ENCODE measurements at regions not wholly inside any gene's neighbourhood (a gene's known extent, or its start where the extent isn't known, plus 50 kb on each side); places are given as distances from the start of the nearest gene placed in this dataset.
"Not testable (repeated sequence)": the region's sequence is repeated elsewhere in the genome, so short reads cannot be mapped to it uniquely, and the experiment has no call there.

DNA sequence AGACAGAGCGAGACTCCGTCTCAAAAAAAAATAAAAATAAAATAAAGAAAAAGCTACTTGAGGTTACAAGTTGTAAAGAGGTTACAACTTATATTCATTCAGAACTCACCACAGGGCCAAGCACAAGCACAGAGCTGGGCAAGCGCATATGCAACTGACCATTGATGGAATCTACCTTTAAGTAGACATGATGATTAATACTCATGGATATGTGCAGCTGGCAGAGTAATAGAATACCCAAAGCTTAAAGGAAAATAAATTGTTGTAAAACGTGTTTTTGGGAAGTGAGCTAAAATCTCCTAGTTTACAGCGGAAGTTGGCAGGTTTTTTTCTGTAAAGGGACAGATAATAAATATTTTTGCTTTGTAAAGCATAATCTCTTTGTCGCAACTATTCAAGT is 111.6 kb downstream of the TMEM168 start:
- DNase-seq (ENCODE audit: low spot score), result no peak

DNA sequence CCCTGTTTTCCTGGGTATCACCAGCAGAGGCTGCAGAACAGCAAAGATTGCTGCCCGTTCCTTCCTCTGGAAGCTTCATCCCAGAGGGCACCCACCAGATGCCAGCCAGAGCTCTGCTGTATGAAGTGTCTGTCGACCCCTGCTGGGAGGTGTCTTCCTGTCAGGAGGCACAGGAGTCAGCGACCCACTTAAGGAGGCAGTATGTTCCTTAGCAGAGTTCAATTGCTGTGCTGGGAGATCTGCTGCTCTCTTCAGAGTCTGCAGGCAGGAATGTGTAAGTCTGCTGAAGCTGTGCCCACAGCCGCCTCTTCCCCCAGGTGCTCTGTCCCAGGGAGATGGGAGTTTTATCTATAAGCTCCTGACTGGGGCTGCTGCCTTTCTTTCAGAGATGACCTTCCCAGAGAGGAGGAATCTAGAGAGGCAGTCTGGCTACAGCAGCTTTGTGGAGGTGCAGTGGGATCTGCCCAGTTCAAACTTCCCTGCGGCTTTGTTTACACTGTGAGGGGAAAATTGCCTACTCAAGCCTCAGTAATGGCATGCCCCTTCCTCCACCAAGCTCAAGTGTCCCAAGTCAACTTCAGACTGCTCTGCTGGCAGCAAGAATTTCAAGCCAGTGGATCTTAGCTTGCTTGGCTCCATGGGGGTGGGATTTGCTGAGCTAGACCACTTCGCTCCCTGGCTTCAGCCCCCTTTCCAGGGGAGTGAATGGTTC is 100.6 kb downstream of the TMEM168 start:
- not testable (repeated sequence) for DNase-seq (ENCODE audit: low spot score)

DNA sequence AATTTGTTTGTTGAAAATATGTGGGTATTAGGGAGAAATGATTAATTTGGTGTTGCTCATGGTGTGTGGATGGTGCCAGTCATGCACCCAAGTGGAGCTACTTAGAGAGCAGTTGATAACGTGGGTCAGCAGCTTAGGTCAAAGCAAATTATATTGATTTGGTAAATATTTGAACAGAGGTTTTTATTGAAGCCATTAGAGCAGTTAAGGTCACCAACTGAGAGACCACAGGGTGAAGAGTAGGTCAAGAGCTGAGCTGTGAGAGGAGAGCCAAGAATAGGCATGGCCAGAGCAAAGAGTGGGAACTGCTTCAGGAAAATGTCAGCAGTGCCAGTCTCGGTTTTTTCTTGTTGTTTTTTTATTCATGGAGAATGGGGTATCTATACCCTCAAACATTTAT is 97.9 kb downstream of the TMEM168 start:
- DNase-seq (ENCODE audit: low spot score), result no peak

DNA sequence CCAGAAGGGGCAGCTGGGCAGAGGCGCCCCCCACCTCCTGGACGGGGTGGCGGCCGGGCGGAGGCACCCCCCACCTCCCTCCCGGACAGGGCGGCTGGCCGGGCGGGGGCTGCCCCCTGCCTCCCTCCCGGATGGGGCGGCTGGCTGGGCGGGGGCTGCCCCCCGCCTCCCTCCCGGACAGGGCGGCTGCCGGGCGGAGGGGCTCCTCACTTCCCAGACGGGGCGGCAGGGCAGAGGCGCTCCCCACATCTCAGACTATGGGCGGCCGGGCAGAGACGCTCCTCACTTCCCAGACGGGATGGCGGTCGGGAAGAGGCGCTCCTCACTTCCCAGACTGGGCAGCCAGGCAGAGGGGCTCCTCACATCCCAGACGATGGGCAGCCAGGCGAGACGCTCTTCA is 93.0 kb downstream of the TMEM168 start:
- not testable (repeated sequence) for DNase-seq (ENCODE audit: low spot score)

DNA sequence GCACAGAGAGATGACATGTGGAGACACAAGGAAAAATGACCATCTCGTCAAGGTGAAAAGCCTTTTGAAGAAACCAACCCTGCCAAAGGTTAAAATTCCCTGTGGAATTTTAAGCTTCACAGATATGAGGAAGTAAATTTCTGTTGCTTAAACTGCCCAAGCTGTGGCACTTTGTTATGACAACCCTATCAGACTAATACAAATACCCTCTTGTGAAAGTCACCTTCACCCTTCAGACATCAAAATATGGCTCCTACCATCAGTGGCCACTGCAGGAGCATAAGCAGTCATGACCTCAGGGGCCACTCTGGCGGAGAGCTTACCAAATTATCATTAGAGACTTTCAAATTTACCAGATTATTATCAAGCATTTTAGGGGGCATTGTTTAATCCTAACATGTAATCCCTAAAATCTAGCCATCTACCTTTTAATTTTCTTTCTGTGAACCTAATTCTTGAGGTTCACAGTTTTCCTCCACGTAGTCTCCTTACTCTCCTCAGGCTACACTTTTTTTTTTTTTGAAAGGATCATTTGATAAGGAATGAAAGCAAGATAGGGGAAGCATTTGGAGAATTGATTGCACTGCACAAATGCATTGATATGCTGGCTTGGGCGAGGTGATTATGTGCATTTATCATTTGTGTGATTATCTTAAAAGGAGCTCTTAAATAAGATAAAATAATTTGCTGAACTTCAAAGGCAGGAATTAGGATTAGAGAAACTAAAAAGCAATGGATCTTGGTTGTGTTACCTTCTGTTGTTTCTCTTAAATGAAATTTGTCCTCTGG is 90.3 kb downstream of the TMEM168 start:
- DNase-seq (ENCODE audit: low spot score), result no peak

DNA sequence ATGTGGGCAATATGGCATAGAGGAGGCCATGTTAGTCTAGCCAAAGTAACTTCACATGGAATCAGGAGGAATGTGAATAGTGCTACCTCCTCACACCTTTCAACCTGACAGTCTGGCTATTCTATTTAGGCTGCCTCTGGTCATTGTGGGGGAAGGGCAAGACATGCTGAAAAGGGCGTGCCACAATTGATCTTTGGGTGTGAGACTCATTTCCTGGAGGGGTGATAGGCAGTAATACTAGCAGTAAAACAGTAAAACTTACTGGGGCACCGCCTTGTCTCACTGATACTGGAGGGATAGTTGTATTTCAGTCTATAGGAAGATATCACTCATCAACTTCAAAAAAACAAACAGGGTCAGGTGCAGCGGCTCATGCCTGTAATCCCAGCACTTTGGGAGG is 88.7 kb downstream of the TMEM168 start:
- DNase-seq (ENCODE audit: low spot score), result no peak

DNA sequence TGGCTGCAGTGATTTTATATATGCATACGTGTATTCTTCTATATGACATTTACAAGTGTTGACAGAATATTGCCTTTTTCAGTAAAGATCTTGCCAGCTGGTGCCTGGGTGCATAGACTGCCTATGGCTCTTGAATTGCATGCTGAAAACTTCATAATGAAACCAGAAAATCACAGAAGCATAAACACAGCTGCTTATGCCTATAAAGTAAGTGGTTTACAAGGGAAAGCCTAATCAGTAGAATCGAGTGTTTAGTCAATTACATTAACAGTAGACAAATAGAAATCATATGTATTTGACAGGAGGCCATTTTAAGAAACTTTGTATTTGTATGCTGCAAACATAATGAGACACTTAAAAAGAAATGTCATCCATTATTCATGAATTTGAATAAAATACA is 82.5 kb downstream of the TMEM168 start:
- no peak for DNase-seq (ENCODE audit: low spot score)

- DNase-seq (ENCODE audit: low spot score), result no peak
These were observed 82.0 kb downstream of the TMEM168 start for GRCh38 chr7:112708236-112708635.

Data from activated CD4-positive, alpha-beta T cell treated with anti-CD3 and anti-CD28 coated beads, Interleukin-2, Interleukin-4, amounts not matched to agents 100 ng/mL and 50 ng/mL, durations not matched to agents 16 hours and 8 hours (primary cell).